Fibroblast of lung (primary cell): ENCODE measurements at regions not wholly inside any gene's neighbourhood (a gene's known extent, or its start where the extent isn't known, plus 50 kb on each side); places are given as distances from the start of the nearest gene placed in this dataset.

ENCODE experiments used
- DNase-seq, 2 donors: peaks; one replicate each; pipeline versions ENCODE4 v3.0.0 to v3.0.0-alpha.2; 2010; ENCODE audit warnings: low read depth in 2 of 2
- H2AFZ ChIP-seq: 2 replicates; pipeline ENCODE4 v1.5.1; 2012; ENCODE audit warnings: low read length, control low read depth, inconsistent platforms
- H3K27ac ChIP-seq: 2 replicates; pipeline ENCODE4 v1.5.1; 2011; ENCODE audit warnings: low read length, control low read depth; ENCODE audit not compliant: insufficient read depth
- H3K27me3 ChIP-seq: 2 replicates; pipeline ENCODE4 v1.5.1; 2011; ENCODE audit warnings: mild to moderate bottlenecking, low read length; ENCODE audit not compliant: control insufficient read depth, insufficient read depth
- H3K36me3 ChIP-seq: 2 replicates; pipeline ENCODE4 v1.5.1; 2011; ENCODE audit warnings: low read length; ENCODE audit not compliant: control insufficient read depth, insufficient read depth
- H3K4me1 ChIP-seq: 2 replicates; pipeline ENCODE4 v1.5.1; 2011; ENCODE audit warnings: low read length; ENCODE audit not compliant: control insufficient read depth, insufficient read depth; ENCODE audit errors: extremely low read depth
- H3K4me2 ChIP-seq: 2 replicates; pipeline ENCODE4 v1.5.1; 2011; ENCODE audit warnings: low read length, control low read depth; ENCODE audit not compliant: insufficient read depth; ENCODE audit errors: extremely low read depth
- H3K4me3 ChIP-seq, 4 experiments: fragments of 200-600 bp in 1 of 4; sonication (generic) in 1 of 4; replicated peaks in 1 of 4; 2 replicates each; pipeline ENCODE4 v1.5.1; 2011 to 2016; ENCODE audit warnings: low read length in 4 of 4, low read depth in 3 of 4, mild to moderate bottlenecking in 3 of 4, control low read depth in 2 of 4, inconsistent platforms in 1 of 4, mixed read lengths in 1 of 4; ENCODE audit not compliant: insufficient read depth in 1 of 4; ENCODE audit errors: control extremely low read depth in 1 of 4
- H3K79me2 ChIP-seq: 2 replicates; pipeline ENCODE4 v1.5.1; 2012; ENCODE audit warnings: mild to moderate bottlenecking, low read length, inconsistent platforms; ENCODE audit not compliant: control insufficient read depth, insufficient read depth
- H3K9ac ChIP-seq: 2 replicates; pipeline ENCODE4 v1.5.1; 2011; ENCODE audit warnings: mild to moderate bottlenecking, low read length, control low read depth; ENCODE audit not compliant: insufficient read depth
- H3K9me3 ChIP-seq: 2 replicates; pipeline ENCODE4 v1.5.1; 2012; ENCODE audit warnings: low read depth, low read length; ENCODE audit not compliant: control insufficient read depth, insufficient read depth
- H4K20me1 ChIP-seq: 2 replicates; pipeline ENCODE4 v1.5.1; 2011; ENCODE audit warnings: low read length; ENCODE audit not compliant: control insufficient read depth, insufficient read depth; ENCODE audit errors: extremely low read depth
- EZH2 ChIP-seq: IDR thresholded peaks from 2 replicates; pipeline ENCODE4 v1.5.1; 2012; ENCODE audit warnings: low read length, control low read depth, mild to moderate bottlenecking; ENCODE audit errors: missing control alignments
- TF ChIP-seq, protein P1 (sequence below), 2 donors: IDR thresholded peaks in 1 of 2; conservative IDR thresholded peaks in 1 of 2; 1 replicate in 1 of 2; 2 replicates in 1 of 2; pipeline ENCODE4 v1.5.1; 2011 to 2012; ENCODE audit warnings: low read length in 2 of 2, control low read depth in 1 of 2, inconsistent platforms in 1 of 2, low read depth in 1 of 2, mild to moderate bottlenecking in 1 of 2

DNA sequence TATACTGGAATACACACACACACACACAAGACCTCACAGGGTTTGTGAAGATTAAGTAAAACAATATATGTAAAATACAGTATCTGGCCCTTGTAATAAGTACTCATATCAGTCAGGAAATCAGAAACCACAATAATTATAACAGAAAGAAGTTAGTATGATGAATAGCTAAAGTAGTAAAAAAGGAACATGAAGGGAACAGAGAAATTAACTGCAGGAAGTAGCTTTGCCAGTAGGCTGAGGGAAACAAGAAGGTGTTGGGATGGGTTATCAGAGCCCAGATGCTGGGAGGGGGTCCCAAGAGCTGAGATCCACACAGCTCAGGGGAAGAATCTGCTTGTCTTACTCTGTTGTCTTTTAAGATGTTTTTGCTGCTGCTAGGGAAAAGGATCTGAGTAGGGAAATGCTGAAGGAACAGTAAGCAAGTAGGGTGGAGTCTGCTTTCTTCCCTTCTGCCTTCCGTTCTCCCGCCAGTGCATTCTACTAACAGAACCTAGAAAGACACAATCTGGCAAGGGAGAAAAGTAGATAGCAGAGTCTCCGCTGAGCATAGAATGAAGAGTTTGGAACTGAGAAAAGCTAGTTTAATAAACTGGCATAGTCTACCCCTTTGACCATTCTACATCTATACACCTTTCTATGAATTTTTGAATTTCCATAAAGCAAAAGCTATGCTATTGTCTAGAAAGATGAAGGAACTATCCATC, 55.3 kb upstream of the ALDH1A1 start:
- Histone ChIP-seq H3K9ac (no peak overlapping the region), H3K9me3 (no peaks in the 10 kb centered on the region), H3K27me3 (no peaks in the 10 kb centered on the region), H4K20me1 (no peaks in the 10 kb centered on the region), H3K4me3 (no peak overlapping the region), H3K79me2 (no peaks in the 10 kb centered on the region), H3K4me2 (no peak overlapping the region), H3K4me1 (peaks cover 2% of the 10 kb centered on the region), H2AFZ (no peak overlapping the region), H3K36me3 (no peaks in the 10 kb centered on the region), H3K27ac (no peak overlapping the region)
- no peak for DNase-seq
- TF ChIP-seq EZH2, result no peak
- TF ChIP-seq, protein P1, sequence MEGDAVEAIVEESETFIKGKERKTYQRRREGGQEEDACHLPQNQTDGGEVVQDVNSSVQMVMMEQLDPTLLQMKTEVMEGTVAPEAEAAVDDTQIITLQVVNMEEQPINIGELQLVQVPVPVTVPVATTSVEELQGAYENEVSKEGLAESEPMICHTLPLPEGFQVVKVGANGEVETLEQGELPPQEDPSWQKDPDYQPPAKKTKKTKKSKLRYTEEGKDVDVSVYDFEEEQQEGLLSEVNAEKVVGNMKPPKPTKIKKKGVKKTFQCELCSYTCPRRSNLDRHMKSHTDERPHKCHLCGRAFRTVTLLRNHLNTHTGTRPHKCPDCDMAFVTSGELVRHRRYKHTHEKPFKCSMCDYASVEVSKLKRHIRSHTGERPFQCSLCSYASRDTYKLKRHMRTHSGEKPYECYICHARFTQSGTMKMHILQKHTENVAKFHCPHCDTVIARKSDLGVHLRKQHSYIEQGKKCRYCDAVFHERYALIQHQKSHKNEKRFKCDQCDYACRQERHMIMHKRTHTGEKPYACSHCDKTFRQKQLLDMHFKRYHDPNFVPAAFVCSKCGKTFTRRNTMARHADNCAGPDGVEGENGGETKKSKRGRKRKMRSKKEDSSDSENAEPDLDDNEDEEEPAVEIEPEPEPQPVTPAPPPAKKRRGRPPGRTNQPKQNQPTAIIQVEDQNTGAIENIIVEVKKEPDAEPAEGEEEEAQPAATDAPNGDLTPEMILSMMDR (conservative IDR thresholded peaks at IDR 0.05 in 1 of 2, IDR thresholded peaks at IDR 0.05 in 1 of 2; ENCODE audit: low read depth in 1 of 2, low read length in 2 of 2), result no peak

DNA sequence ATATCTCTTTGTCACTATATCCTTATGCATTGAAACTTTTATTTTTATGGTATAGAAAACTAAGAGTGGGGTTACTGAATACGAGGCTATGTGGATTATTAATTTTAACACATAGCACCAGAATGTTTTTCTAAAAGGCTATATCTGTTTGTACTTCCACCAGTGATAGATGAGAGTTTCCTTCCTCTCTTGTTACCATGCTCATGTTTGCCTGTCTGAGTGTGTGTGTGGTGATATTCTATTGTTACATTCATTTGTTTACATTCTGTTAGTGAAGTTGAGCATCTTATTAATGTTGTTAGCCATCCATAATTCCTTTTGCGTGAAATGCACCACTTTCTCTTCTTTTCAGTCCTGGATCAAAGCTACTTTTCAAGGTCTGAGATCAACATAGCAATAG, 54.1 kb upstream of the ALDH1A1 start:
- peaks cover 2% of the 10 kb centered on the region for H3K4me1 ChIP-seq
- no peak overlapping the region for H2AFZ ChIP-seq
- no peak overlapping the region for H3K4me2 ChIP-seq
- no peaks in the 10 kb centered on the region for H4K20me1 ChIP-seq
- H3K27ac ChIP-seq, result no peak overlapping the region
- H3K9me3 ChIP-seq, result no peaks in the 10 kb centered on the region
- H3K79me2 ChIP-seq, result no peaks in the 10 kb centered on the region
- DNase-seq, result no peak
- no peak overlapping the region for H3K4me3 ChIP-seq
- TF ChIP-seq, protein P1 (conservative IDR thresholded peaks at IDR 0.05 in 1 of 2, IDR thresholded peaks at IDR 0.05 in 1 of 2; ENCODE audit: low read depth in 1 of 2, low read length in 2 of 2), result no peak
- TF ChIP-seq EZH2, result no peak
- H3K27me3 ChIP-seq, result no peaks in the 10 kb centered on the region
- H3K9ac ChIP-seq, result no peak overlapping the region
- H3K36me3 ChIP-seq, result no peaks in the 10 kb centered on the region
